ENCODE measurements at regions not wholly inside any gene's neighbourhood (a gene's known extent, or its start where the extent isn't known, plus 50 kb on each side); places are given as distances from the start of the nearest gene placed in this dataset.

GRCh38 chr6:84549917-84550316, 214.5 kb downstream of the TBX18 start:
- TF ChIP-seq CTCF (optimal IDR thresholded peaks at IDR 0.05 in 1 of 3, IDR thresholded peaks at IDR 0.05 in 1 of 3, conservative IDR thresholded peaks at IDR 0.05 in 1 of 3; ENCODE audit: extremely low read depth in 1 of 3, insufficient read depth in 2 of 3, low read length in 3 of 3) (no peak), EZH2 (IDR thresholded peaks at IDR 0.05; ENCODE audit: low read length) (no peak)

Measured in keratinocyte (primary cell).